ENCODE measurements at regions not wholly inside any gene's neighbourhood (a gene's known extent, or its start where the extent isn't known, plus 50 kb on each side); places are given as distances from the start of the nearest gene placed in this dataset.
"Not testable (repeated sequence)": the region's sequence is repeated elsewhere in the genome, so short reads cannot be mapped to it uniquely, and the experiment has no call there.

GRCh38 chr4:34309383-34309906, 1934.9 kb downstream of the ARAP2 start:
- no peak for DNase-seq (ENCODE audit: low read depth)

DNA sequence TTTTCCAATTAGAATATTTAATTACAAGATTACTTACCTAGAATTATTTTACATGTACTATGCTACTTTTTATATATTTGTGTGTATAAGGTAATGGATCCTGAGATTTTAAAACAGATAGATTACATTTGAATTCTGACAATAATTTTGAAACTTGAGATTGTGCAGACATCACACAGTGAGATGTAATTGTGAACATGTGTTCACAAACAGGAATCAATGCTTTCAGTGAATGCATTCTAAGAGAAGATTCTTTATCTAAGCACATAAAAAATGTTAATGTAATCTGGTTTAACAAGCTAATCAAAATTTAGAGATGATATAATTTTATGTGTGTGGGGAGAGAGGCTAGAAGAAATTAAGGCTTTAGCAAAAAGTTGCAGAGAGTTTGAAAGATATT, 1925.5 kb downstream of the ARAP2 start:
- no peak for DNase-seq (ENCODE audit: low read depth)

GRCh38 chr4:34323549-34324320, 1920.6 kb downstream of the ARAP2 start:
- DNase-seq (ENCODE audit: low read depth): no peak

- DNase-seq (ENCODE audit: low read depth): no peak
These were observed 1915.4 kb downstream of the ARAP2 start for GRCh38 chr4:34328939-34329338.

DNA sequence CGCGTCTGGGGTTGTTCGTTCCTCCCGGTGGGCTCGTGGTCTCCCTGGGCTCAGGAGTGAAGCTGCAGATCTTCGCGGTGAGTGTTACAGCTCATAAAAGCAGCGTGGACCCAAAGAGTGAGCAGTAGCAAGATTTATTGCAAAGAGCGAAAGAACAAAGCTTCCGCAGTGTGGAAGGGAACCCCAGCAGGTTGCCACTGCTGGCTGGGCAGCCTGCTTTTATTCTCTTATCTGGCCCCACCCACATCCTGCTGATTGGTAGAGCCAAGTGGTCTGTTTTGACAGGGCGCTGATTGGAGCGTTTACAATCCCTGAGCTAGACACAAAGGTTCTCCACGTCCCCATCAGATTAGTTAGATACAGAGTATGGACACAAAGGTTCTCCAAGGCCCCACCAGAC, 1909.2 kb downstream of the ARAP2 start:
- not testable (repeated sequence) for DNase-seq (ENCODE audit: low read depth)

DNA sequence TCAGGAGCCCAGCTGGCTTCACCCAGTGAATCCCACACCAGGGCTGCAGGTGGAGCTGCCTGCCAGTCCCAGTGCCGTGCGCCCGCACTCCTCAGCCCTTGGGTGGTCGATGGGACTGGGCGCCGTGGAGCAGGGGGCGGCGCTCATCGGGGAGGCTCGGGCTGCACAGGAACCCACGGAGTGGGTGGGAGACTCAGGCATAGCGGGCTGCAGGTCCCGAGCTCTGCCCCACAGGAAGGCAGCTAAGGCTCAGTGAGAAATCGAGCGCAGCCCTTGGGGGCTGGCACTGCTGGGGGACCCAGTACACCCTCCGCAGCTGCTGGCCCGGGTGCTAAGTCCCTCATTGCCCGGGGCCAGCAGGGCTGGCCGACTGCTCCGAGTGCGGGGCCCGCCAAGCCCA, 1908.8 kb downstream of the ARAP2 start:
- DNase-seq (ENCODE audit: low read depth): not testable (repeated sequence)

DNA sequence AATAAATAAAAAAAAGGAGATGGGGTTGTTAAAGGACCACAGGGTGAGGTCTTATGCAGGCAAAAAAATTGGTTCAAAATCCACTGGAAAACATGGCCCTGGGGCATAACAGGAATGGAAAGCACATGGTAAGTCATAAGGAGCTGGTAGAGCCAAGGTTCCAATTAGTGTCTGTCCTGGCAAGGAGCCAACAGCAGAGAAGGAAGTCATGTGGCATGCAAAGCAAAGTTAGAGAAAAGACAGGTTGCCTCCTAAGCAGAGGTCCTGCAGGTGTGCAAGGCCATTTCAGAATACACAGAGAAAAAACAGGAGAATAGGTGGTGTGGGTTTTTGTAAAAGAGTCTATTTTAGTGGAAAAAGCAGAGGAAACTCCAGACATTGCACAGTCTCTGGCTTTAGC, 1881.7 kb downstream of the ARAP2 start:
- no peak for DNase-seq (ENCODE audit: low read depth)

DNA sequence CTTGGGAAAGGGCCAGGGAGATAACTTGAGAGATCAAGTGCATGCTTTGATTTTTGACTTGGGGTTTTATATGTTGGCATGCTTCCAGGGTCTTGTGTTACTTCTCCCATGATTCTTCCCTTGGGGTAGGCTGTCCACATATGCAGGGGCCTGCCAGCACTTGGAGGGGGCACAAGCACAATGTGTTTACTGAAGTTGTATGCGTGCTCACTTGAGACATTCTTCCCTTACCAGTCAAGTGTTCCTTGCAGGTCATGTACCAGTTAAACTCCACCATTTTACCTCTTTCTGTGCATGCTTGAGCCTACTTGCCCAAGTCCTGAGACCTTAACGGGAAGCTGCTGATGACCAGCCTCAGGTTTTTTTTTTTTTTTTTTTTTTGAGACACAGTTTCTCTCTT, 1880.5 kb downstream of the ARAP2 start:
- no peak for DNase-seq (ENCODE audit: low read depth)

DNA sequence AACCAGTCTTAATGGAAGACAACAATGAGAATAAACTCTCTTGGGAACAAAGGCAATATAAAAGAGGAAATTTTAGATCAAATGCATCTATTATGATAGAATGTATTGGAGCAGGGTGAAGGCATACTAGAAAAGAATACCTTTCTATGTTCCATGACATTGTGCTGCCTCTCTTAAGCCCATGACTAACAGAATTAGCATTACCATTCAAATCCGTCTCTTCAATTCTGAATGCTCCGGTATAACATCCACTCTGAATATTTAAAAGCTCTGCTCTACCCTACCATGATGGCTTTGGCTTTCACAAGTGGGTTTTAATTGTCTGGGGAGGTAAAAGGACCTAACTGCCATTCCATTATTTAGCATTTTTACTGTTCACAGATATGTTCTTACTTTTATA, 1878.4 kb downstream of the ARAP2 start:
- no peak for DNase-seq (ENCODE audit: low read depth)

DNA sequence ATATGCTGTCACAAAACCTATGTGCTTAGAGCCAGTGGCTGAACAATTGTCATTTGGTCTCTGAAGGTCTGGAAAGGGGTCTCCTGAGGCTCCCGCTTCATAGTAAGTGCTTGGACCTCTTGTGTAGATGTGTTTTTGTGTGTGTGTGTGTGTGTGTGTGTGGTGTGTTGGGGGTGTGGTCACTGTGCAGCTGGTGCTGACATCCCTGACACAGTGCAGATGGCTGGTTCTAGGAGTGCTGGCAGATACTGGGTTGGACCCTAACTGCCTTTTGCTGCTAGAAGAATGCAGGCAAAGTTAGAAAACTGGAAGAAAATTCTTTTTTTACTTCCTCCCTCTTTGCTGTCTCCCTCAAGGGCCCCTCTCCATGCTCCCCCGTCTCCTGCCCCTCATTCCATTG, 1872.6 kb downstream of the ARAP2 start:
- DNase-seq (ENCODE audit: low read depth): no peak

GRCh38 chr4:34372815-34373214, 1871.5 kb downstream of the ARAP2 start:
- DNase-seq (ENCODE audit: low read depth): no peak

DNA sequence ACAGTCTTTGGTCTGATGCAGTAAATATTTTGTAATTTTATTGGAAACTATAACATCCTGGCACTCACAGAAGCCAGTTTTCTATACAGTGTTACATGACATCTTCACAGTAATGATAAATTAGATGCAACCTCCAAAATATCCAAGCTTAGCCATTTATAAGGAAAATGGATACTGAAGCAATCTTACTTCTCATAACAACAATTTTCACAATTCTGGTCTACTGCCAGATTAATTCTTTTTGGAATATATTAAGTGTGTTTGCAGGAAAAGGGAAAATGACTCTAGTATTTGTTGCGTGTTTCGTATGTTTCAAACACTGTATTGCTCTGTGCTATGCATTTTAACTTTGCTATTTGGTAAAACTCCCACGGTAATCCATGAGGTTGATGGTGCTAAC, 1870.9 kb downstream of the ARAP2 start:
- DNase-seq (ENCODE audit: low read depth): no peak

DNA sequence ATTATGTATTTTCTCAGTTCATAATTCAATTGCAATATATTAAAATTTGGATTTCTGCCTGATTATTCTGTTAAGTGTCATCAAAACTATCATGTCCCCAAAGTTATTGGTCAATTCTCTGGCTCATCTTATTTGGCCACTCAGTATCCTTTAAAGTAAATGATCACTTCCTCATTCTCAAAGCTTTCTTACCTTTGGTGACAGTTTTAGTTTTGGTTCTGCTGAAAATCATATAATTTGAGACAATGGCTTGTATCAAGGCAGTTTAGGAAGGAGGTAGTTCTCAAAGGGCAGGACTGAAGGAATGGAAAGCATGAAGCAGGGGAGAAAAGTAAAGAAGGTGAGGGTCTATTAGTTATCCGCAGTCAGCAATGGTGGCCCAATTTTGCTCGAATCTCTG, 1832.1 kb downstream of the ARAP2 start:
- no peak for DNase-seq (ENCODE audit: low read depth)

DNA sequence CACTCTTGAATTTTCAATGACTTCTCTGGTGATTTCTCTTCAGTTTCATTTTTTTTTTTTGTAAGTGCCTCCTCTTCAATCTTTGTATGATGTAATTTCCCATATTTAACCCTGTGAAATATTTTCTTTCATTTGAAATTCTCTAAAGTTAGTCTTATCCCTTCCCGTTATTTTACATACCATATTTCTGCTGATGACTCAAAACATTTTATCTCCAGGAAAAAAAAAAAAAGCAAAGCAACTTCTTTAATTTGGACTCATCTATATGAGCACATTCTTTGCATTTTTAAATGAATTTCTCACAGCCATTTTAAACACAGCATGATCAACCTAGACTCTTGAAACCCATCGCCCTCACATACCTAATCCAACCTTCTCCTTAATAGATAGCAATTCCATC, 1831.4 kb downstream of the ARAP2 start:
- no peak for DNase-seq (ENCODE audit: low read depth)

DNA sequence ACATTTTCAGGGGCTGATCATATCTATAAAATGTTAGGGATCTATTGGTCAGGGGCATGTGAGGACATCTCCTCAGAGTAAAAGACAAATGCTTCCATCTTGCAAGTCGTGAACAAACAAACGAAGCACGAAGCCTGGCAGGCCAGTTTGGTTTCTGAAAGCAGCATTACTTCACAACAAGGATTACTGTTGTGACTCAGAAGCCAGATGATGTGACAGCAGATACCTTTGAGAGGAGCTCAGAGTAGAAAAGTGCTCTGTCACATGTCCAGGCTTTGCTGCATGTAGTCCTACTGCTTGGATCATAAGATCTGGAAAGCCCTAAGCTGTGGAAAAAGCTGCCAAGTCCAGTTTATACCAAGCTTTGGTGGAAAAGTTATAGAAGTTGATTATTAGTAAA, 1827.2 kb downstream of the ARAP2 start:
- no peak for DNase-seq (ENCODE audit: low read depth)

DNA sequence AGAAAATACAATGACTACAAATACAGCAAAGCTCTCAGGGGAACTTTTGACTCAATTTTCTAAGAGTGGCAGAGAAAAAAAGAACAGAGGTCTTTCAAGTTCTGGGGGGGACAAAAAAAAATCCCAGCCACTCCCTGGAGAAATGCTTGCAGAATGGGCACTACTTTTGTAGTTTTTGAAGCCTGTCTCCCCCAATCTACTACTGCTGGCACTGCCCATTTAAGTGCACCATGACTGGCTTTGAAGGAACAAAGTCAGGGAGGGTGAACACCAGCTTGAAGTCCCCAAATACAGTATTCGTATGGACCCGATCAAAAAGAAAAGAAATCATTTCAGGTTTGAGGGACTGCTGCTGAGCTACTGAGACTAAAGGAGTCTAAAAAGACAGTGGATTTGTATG, 1824.4 kb downstream of the ARAP2 start:
- no peak for DNase-seq (ENCODE audit: low read depth)

DNA sequence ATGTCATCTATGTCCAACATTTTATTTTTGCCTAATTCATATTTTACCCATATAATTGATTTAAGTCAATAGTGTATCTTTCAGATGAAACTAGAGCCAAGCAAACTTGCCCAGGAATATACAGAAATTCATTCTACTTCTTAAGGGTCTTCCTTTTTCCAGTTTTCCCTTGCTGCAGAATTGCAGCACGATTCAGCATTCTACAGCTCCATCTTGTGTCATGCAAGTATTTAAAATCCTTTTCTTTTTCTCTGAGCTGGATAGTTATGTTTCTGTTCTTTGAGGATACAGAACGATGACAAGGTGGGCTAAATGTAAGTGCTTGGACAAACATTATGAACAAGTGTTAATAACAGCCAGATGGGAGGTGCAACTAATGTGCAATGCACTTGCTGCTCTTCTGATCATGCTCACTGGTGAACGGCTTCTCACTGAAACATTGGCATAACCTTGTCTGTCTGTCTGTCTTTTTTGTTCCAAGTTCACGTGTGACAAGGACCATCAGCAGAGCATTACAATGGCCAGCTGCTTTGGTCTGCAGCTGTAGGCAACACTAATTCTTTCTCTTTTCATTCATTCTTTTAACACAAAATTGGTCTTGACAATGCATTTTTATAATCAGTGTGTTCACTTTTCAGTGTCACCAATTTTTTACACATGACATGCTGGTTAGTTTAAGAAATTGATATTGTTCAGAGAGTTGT, 1821.7 kb downstream of the ARAP2 start:
- no peak for DNase-seq (ENCODE audit: low read depth)

- DNase-seq (ENCODE audit: low read depth): no peak
These were observed 1811.6 kb downstream of the ARAP2 start for GRCh38 chr4:34432706-34433105.

GRCh38 chr4:34434377-34434776, 1809.9 kb downstream of the ARAP2 start:
- DNase-seq (ENCODE audit: low read depth): not testable (repeated sequence)

DNA sequence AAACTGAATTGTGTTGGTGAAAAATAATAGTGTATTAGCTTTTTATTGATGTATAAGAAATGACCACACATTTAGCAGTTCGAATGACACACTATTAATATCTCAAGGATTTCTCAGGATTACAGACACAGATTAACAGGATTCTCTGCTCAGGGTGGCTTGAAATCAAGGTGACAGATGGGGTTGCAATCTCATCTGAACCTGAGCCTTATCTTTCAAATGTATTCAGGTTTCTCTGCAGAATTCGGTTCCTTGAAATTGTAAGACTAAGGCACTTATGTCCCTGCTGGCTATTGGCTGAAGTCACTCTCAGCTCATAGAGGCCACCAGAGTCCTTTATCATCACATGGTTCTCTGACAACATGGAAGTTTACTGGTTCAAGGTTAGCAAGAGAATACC, 1780.1 kb downstream of the ARAP2 start:
- no peak for DNase-seq (ENCODE audit: low read depth)

DNA sequence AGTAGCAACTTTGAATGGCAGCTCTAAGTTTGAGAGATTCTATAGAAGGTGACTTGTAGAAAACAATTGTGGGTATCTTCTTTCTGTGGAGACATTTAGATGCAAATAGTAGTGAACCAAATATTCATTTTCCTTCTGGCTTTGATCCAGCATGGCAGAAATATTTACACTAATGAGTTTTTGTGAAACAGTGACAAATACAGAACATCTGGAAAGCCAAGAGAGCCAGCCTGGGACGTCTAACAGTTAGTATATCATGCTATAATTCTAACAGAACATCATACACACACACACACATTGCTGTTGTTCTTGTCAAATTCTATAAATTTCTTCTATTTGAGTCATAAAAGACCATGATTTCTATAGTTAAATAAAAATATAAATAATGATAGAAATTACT, 1777.9 kb downstream of the ARAP2 start:
- no peak for DNase-seq (ENCODE audit: low read depth)

- no peak for DNase-seq (ENCODE audit: low read depth)
These were observed 1774.8 kb downstream of the ARAP2 start for GRCh38 chr4:34469516-34469915.

DNA sequence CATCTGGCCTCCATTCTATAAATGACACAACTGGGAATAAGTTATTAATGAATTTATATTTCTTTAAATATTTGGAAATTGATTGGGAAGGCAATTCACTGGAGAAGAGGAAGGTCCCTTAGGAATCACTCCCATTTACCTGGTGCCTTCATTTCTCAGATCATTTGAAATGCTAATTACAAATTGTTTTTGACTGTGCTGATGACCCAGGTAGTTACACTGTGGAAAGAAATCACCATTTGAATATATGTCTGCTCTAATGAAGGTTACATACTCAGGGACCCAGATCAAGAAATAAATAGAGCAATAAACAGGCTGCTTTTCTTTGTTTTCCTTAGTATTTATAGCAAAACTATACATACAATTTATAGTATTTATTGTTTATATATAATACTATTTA, 1759.1 kb downstream of the ARAP2 start:
- no peak for DNase-seq (ENCODE audit: low read depth)

Data from activated T-cell treated with anti-CD3 and anti-CD28 coated beads for 48 hours (primary cell).